Brain microvascular endothelial cell (primary cell): ENCODE measurements at regions not wholly inside any gene's neighbourhood (a gene's known extent, or its start where the extent isn't known, plus 50 kb on each side); places are given as distances from the start of the nearest gene placed in this dataset.
"Not testable (repeated sequence)": the region's sequence is repeated elsewhere in the genome, so short reads cannot be mapped to it uniquely, and the experiment has no call there.

Source experiments
- DNase-seq: peaks from one replicate; pipeline ENCODE4 v3.0.0-alpha.2; 2020
- H3K27ac ChIP-seq: fragments of 250-450 bp; sonication (Bioruptor Pico); 2 replicates; pipeline ENCODE4 v1.5.1; 2020; ENCODE audit warnings: mild to moderate bottlenecking, moderate library complexity
- H3K27me3 ChIP-seq: fragments of 250-450 bp; sonication (Bioruptor Pico); replicated peaks from 2 replicates; pipeline ENCODE4 v1.5.1; 2020; ENCODE audit warnings: mild to moderate bottlenecking
- H3K36me3 ChIP-seq: fragments of 250-450 bp; sonication (Bioruptor Pico); replicated peaks from 2 replicates; pipeline ENCODE4 v1.5.1; 2020; ENCODE audit warnings: mild to moderate bottlenecking
- H3K4me3 ChIP-seq: 2 replicates; pipeline ENCODE4 v1.5.1; 2011; ENCODE audit warnings: low read depth, mild to moderate bottlenecking, control low read depth, low read length, moderate library complexity
- in situ Hi-C: cut with HindIII; loops from 2 replicates; pipeline ENCODE4 v1.10.0; 2017; ENCODE audit warnings: low sequenced_read_pairs, low pct_ligation_motif_present
- TF ChIP-seq, protein P1 (sequence below): IDR thresholded peaks from 2 replicates; pipeline ENCODE4 v1.5.1; 2011; ENCODE audit warnings: low read depth, mild to moderate bottlenecking, moderate library complexity, low read length, control low read depth, inconsistent platforms; ENCODE audit errors: missing control alignments

DNA sequence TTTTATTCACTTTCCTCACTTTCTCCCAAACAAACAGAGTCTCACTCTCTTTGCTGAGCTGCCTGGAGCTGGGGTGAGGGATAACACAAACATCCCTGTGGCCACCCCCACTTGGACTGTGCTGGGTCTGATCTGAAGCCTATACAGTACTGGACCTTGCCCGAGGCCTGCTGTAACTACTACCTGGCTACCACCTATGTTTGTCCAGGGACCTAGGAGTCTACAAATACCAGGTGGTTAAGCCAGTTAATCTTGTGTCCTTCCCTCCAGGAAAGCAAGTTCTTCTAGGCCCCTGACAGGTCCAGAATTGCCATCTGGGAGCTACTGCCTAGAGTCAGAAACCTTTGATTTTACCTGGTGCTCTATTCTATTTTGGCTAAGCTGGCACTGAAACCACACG, 87.3 kb downstream of the RTL3 start:
- Histone ChIP-seq H3K27ac (no peak overlapping the region), H3K36me3 (no peaks in the 10 kb centered on the region), H3K27me3 (no peaks in the 10 kb centered on the region), H3K4me3 (no peak overlapping the region)
- TF ChIP-seq, protein P1, sequence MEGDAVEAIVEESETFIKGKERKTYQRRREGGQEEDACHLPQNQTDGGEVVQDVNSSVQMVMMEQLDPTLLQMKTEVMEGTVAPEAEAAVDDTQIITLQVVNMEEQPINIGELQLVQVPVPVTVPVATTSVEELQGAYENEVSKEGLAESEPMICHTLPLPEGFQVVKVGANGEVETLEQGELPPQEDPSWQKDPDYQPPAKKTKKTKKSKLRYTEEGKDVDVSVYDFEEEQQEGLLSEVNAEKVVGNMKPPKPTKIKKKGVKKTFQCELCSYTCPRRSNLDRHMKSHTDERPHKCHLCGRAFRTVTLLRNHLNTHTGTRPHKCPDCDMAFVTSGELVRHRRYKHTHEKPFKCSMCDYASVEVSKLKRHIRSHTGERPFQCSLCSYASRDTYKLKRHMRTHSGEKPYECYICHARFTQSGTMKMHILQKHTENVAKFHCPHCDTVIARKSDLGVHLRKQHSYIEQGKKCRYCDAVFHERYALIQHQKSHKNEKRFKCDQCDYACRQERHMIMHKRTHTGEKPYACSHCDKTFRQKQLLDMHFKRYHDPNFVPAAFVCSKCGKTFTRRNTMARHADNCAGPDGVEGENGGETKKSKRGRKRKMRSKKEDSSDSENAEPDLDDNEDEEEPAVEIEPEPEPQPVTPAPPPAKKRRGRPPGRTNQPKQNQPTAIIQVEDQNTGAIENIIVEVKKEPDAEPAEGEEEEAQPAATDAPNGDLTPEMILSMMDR = no peak
- no peak for DNase-seq
- in situ Hi-C loops = no loop called here

DNA sequence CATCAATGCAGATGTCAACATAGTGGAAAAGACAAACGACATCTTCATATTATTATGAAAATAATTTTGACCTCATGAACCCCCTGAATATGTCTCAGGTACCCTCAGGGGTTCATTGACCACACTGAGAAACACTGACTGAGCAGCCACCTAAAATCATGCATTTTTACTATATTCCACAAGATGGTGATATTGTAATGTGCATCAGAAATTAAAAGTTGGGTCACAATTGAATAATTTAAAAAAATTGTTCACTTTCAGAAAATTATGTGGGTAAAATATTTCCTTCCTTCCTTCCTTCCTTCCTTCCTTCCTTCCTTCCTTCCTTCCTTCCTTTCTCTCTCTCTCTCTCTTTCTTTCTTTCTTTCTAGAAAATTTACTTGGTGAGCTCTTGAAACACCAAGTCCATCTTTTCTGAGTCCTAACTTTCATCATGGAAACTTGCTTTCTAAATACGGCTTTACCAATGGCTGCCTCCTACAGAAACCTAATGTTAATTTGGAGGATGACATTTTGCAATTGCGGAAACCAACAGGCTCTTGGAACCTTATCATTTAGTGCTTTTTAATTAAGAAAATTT, 103.6 kb downstream of the RTL3 start:
- DNase-seq = no peak
- Histone ChIP-seq H3K27ac (no peak overlapping the region), H3K27me3 (no peaks in the 10 kb centered on the region), H3K4me3 (no peak overlapping the region), H3K36me3 (no peaks in the 10 kb centered on the region)
- in situ Hi-C loops = no loop called here
- TF ChIP-seq, protein P1 = peak; percentile 41

DNA sequence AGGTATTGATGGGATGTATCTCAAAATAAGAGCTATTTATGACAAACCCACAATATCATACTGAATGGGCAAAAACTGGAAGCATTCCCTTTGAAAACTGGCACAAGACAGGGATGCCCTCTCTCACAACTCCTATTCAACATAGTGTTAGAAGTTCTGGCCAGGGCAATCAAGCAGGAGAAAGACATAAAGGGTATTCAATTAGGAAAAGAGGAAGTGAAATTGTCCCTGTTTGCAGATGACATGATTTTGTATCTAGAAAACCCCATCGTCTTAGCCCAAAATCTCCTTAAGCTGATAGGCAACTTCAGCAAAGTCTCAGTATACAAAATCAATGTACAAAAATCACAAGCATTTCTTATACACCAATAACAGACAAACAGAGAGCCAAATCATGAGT, 106.5 kb downstream of the RTL3 start:
- H3K27ac ChIP-seq, H3K4me3 ChIP-seq, DNase-seq, H3K36me3 ChIP-seq, H3K27me3 ChIP-seq, in situ Hi-C loops: not testable (repeated sequence)

DNA sequence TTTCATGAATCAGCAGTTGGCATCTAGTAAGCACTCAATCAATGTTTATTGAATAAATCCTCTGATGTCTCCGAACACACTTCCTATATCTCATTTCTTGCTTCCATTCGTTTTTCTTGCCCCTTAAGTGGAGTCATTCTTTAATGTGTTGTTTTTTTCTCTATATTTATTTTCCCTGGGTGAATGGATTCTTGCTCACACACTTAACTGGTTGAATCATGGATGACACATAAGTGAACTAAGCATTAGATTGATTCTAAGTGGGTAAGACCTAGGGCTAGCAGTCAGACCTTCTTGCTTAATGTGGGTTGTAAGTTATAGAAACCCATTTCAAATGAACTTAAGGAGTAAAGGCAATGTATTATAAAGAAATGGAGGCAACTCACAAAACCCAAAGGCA, 111.1 kb downstream of the RTL3 start:
- TF ChIP-seq, protein P1 = no peak
- Histone ChIP-seq H3K27ac (no peak overlapping the region), H3K27me3 (no peaks in the 10 kb centered on the region), H3K4me3 (no peak overlapping the region), H3K36me3 (no peaks in the 10 kb centered on the region)
- in situ Hi-C loops = no loop called here
- DNase-seq = no peak

DNA sequence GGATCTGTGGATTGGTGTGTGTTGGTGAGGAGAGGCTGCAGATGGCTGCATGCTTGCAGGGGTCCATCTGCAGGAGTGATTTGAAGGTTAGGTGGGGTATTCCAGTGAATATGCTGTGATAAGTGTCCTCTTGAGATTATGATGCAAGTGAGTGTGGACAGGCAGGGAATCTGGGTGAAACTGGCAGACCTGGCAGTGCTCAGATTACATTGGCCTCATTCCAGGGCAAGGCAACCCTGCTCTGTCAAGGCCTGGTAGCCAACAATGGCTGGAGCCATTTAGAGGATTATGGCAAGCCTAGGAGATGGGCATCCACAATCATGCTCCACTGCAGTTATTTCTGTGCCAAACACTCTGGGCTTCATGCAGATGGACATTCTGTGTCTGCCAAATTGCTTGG, 113.9 kb downstream of the RTL3 start:
- DNase-seq = no peak
- H3K4me3 ChIP-seq = no peak overlapping the region
- in situ Hi-C loops = no loop called here
- no peaks in the 10 kb centered on the region for H3K27me3 ChIP-seq
- TF ChIP-seq, protein P1 = no peak
- H3K27ac ChIP-seq = no peak overlapping the region
- no peaks in the 10 kb centered on the region for H3K36me3 ChIP-seq

DNA sequence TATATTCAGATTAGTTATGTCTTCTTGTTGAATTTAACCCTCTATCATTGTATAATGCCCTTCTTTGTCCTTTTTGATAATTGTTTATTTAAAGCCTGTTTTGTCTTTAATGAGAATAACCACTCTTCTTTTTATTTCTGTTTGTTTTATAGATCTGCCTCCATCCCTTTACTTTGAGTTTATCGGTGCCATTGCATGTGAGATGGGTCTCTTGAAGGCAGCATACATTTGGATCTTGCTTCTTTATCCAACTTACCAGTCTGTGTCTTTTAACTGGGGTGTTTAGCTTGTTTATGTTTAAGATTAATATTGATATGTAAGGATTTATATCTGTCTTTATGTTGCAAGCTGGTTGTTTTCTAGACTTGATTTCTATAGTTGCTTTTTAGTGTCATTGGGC, 115.8 kb downstream of the RTL3 start:
- in situ Hi-C loops = no loop called here
- TF ChIP-seq, protein P1 = no peak
- H3K36me3 ChIP-seq = no peaks in the 10 kb centered on the region
- no peak overlapping the region for H3K4me3 ChIP-seq
- H3K27ac ChIP-seq = no peak overlapping the region
- DNase-seq = no peak
- no peaks in the 10 kb centered on the region for H3K27me3 ChIP-seq
